DMS79 (cell line): ENCODE measurements at regions not wholly inside any gene's neighbourhood (a gene's known extent, or its start where the extent isn't known, plus 50 kb on each side); places are given as distances from the start of the nearest gene placed in this dataset.
"Not testable (repeated sequence)": the region's sequence is repeated elsewhere in the genome, so short reads cannot be mapped to it uniquely, and the experiment has no call there.

ENCODE experiments used
- DNase-seq: peaks from one replicate; lab custom pipeline; 2025; lab: John Stamatoyannopoulos, UW

- no peak for DNase-seq
Measured at GRCh38 chr7:98728555-98728954, 111.5 kb downstream of the NPTX2 start.

- DNase-seq = no peak
Measured at GRCh38 chr7:98729121-98729520, 112.0 kb downstream of the NPTX2 start.

DNA sequence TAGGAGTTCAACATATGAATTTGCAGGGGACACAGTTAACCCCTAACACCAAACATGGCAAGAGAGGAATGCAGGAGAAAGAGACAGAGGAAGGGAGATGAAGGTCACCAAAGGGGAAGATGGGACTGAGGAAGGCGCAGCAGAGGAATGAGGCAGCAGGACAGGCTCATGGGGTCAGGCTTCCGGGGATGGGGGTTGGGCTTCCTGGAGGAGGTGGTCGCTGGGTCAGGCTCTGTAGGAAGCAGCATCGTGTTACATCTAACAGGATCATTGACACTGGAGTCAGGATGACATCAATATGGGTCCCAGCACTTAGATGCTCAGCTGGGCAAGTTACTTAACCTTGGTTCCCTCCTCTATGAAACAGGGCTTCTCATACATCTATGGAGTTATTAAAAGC, 113.2 kb downstream of the NPTX2 start:
- no peak for DNase-seq

DNA sequence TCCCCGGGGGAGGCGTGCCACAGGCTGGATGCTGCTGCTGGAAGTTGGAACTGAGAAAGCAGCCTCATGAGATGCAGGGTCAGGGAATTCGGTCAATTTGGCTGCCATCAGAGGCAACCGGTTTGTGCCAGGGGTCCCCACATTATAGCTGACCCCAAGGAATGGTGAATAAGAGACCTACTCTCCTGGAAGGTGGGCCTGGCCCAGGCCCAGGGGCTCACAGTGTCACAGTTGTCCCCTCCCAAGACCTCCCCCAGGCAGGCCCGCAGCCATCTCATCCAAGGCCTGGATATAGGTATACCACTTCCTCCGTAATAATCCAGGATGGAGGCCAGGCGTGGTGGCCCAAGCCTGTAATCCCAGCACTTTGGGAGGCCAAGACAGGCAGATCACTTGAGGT, 114.6 kb downstream of the NPTX2 start:
- no peak for DNase-seq

GRCh38 chr7:98733036-98733435, 116.0 kb downstream of the NPTX2 start:
- DNase-seq = no peak

- DNase-seq = no peak
Measured at GRCh38 chr7:98735801-98736200, 118.7 kb downstream of the NPTX2 start.

DNA sequence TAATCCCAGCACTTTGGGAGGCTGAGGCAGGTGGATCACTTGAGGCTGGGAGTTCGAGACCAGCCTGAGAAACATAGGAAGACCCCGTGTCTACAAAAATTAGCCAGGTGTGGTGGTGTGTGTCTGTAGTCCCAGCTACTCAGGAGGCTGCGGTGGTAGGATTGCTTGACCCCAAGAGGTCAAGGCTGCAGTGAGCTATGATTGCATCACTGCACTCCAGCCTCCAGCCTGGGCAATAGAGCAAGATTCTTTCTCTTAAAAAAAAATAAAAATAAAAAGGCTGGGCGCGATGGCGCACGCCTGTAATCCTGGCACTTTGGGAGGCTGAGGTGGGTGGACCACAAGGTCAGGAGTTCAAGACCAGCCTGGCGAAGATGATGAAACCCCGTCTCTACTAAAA, 119.4 kb downstream of the NPTX2 start:
- DNase-seq = not testable (repeated sequence)

GRCh38 chr7:98737176-98737575, 120.1 kb downstream of the NPTX2 start:
- DNase-seq = no peak

GRCh38 chr7:98740643-98741042, 123.6 kb downstream of the NPTX2 start:
- DNase-seq = no peak

DNA sequence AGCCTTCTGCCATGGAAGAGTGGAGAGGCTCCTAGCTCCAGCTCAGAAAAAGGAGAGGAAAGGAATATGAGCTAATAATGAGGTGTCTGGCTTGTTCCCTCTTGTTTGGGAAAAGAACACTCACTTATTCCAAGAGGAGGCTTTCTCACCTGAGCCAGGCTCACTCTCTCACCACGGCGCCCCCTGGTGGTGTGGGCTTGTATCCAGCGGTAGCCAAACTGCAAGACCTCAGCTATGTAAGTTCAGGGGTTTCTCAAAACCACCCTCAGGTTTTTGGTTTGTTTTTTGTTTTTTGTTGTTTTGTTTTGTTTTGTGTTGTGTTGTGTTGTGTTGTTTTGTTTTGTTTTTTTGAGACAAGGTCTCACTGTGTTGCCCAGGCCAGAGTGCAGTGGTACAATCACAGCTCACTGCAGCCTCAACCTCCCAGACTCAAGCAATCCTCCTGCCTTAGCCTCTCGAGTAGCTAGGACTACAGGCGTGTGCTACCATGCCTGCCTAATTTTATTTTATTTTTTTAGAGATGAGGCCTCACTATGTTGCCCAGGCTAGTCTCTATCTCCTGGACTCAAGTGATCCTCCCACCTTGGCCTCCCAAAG, 124.0 kb downstream of the TMEM130 start:
- peak; percentile 8 for DNase-seq

DNA sequence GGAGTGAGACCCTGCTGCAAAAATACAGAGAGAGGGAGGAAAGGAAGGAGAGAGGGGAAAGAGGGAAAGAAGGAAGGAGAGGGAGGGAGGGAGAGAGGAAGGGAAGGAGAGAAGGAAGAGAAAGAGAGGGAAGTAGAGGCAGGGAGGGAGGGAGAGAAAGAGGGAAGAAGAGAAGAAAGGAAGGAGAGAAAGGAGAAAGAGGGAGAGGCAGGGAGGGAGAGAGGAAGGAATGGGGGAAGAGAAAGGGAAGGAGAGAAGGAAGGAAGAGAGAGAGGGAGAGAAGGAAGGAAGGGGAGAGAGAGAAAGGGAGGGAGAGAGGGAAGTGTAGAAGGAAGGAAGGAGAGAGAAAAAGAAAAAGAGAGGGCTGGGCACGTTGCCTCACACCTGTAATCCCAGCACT, 121.7 kb downstream of the TMEM130 start:
- no peak for DNase-seq

DNA sequence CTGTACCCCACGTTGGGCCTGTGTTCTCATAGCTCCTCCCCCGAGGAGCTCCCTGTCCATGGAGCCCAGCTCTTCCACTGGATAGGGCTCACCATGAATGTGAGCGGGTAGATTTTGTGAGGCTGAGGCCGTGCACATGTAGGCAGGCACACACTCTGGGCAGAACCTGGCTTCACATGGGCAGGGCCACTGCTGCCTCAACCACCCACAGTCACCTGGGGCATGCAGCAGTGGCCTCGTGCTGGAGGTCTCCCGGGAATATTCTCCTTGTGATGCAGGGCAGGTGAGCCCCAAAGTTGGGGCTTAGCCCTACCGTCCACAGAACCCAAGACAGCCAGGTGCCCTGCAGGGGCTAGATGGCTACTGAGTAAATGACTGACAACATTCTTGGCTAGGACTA, 116.6 kb downstream of the TMEM130 start:
- no peak for DNase-seq

GRCh38 chr7:98753989-98754479, 115.8 kb downstream of the TMEM130 start:
- no peak for DNase-seq

GRCh38 chr7:98755138-98755898, 114.5 kb downstream of the TMEM130 start:
- DNase-seq = no peak

- DNase-seq = no peak
Measured at GRCh38 chr7:98758157-98758556, 111.7 kb downstream of the TMEM130 start.

- DNase-seq = no peak
Measured at GRCh38 chr7:98760201-98760651, 109.6 kb downstream of the TMEM130 start.

DNA sequence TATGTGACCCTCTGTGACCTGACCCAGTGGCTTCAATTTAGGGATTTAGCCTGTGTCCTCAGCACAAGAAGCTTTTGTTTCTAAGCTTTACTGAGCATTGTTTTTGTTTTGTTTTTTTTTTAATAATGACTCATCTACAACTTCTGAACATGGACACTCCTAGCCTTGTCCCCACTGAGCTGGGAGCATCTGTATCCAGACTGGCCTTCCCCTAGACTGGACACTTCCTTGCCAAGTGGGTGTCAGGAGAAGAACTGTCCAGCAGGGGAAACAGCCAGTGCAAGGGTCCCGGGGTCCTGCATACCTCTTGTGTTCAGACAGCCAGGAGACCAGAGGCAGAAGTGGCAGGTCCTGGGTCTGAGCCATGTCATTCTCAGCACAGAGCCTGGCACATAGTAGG, 108.6 kb downstream of the TMEM130 start:
- no peak for DNase-seq

DNA sequence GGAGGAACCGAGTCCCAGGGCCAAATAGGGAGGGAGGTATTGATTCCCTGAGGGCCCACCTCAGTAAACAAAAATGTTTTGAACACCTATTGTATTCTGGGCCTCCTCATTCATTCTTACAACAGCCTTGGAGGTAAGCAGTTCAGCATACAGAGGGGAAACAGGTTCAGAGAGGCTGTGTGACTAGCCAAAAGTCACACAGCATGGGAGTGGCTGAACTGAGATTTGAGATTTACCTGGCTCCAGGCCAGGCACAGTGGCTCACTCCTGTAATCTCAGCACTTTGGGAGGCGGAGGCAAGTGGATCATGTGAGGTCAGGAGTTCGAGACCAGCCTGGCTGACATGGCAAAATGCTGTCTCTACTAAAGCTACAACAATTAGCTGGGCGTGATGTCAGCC, 107.2 kb downstream of the TMEM130 start:
- no peak for DNase-seq

GRCh38 chr7:98763441-98763840, 106.4 kb downstream of the TMEM130 start:
- no peak for DNase-seq

GRCh38 chr7:98764946-98765345, 104.9 kb downstream of the TMEM130 start:
- DNase-seq = no peak

GRCh38 chr7:98770085-98770484, 99.7 kb downstream of the TMEM130 start:
- not testable (repeated sequence) for DNase-seq

- no peak for DNase-seq
Measured at GRCh38 chr7:98771519-98771918, 98.3 kb downstream of the TMEM130 start.

GRCh38 chr7:98771941-98772603, 97.7 kb downstream of the TMEM130 start:
- DNase-seq = no peak
